ENCODE measurements at regions not wholly inside any gene's neighbourhood (a gene's known extent, or its start where the extent isn't known, plus 50 kb on each side); places are given as distances from the start of the nearest gene placed in this dataset.

DNA sequence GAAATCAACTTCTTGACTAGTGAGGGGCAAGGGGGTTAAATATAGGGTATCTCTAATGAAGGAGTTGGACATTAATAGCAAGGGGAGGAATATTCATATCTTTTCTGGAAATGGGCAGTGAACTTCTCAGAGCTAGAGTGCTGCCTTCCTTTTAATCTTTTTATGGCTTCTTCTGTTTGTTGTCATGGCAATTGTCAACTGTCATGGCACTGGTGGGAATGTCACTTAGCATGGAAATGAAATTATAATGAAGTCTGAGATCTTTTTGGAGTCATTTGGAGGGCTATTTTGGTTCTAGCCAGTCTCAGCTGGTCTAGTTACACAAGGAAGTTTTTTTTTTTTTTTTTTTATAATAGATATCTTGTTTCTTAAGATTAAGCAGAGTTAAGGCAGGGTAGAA, 250.2 kb downstream of the AASDHPPT start:
- intact Hi-C loops (cut with DNase I, micrococcal nuclease) = no loop called here
- peaks cover 8% of the 10 kb centered on the region for H3K9me3 ChIP-seq
- no peak overlapping the region for H3K4me3 ChIP-seq
- DNase-seq = no peak
- no peaks in the 10 kb centered on the region for H3K36me3 ChIP-seq (ENCODE audit: low read depth)
- no peak for ATAC-seq
- TF ChIP-seq, protein P1, sequence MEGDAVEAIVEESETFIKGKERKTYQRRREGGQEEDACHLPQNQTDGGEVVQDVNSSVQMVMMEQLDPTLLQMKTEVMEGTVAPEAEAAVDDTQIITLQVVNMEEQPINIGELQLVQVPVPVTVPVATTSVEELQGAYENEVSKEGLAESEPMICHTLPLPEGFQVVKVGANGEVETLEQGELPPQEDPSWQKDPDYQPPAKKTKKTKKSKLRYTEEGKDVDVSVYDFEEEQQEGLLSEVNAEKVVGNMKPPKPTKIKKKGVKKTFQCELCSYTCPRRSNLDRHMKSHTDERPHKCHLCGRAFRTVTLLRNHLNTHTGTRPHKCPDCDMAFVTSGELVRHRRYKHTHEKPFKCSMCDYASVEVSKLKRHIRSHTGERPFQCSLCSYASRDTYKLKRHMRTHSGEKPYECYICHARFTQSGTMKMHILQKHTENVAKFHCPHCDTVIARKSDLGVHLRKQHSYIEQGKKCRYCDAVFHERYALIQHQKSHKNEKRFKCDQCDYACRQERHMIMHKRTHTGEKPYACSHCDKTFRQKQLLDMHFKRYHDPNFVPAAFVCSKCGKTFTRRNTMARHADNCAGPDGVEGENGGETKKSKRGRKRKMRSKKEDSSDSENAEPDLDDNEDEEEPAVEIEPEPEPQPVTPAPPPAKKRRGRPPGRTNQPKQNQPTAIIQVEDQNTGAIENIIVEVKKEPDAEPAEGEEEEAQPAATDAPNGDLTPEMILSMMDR (IDR thresholded peaks at IDR 0.05) = no peak
- no peaks in the 10 kb centered on the region for H3K4me1 ChIP-seq (ENCODE audit: low read depth)

DNA sequence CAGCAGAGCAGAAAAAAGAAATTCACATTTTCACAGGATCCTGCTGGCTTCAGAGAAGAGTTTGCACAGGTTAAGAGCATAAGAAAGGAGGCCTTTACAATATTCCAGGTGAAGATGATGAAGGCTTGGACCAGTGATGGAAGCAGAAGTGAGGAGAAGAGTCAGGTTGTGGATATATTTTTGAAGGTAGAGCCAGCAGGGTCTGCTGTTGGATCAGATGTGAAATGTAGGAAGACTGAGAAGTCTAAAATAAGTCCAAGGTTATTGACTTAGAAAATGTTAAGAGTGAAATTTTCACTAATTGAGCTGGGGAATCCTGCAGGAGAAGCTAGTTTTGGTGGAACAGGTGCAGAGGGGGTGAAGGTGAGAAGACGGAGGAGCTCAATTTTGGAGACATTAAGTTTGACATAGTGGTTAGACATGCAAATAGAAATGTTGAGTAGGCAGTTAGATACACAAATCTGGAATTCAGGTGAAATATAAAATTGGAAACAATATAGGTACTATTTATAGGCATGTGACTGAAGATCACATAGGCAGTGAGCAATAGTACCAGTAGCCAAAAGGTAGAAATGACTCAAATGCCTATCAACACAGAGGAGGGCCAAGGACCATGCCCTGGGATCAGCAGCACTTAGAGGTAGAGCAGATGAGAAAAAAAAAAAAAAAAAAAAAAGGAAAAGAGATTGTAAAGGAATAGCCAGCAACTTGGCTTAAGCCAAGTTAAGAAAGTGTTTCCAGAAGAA, 252.0 kb downstream of the AASDHPPT start:
- Histone ChIP-seq H3K36me3 (ENCODE audit: low read depth) (no peaks in the 10 kb centered on the region), H3K4me3 (no peak overlapping the region), H3K4me1 (ENCODE audit: low read depth) (no peaks in the 10 kb centered on the region), H3K9me3 (peaks cover 11% of the 10 kb centered on the region)
- TF ChIP-seq, protein P1 (IDR thresholded peaks at IDR 0.05) = no peak
- intact Hi-C loops (cut with DNase I, micrococcal nuclease) = no loop called here
- no peak for ATAC-seq
- no peak for DNase-seq

GRCh38 chr11:106331176-106331575, 253.7 kb downstream of the AASDHPPT start:
- intact Hi-C loops (cut with DNase I, micrococcal nuclease) = no loop called here

GRCh38 chr11:106333678-106334077, 256.2 kb downstream of the AASDHPPT start:
- no peak for ATAC-seq
- intact Hi-C loops (cut with DNase I, micrococcal nuclease) = no loop called here
- no peaks in the 10 kb centered on the region for H3K4me1 ChIP-seq (ENCODE audit: low read depth)

More at GRCh38 chr11:106331176-106331575, 253.7 kb downstream of the AASDHPPT start:
- peaks cover 10% of the 10 kb centered on the region for H3K9me3 ChIP-seq
- ATAC-seq (no peak), DNase-seq (no peak)
- no peak overlapping the region for H3K4me3 ChIP-seq
- no peaks in the 10 kb centered on the region for H3K36me3 ChIP-seq (ENCODE audit: low read depth)
- TF ChIP-seq, protein P1 (IDR thresholded peaks at IDR 0.05) = no peak
- no peaks in the 10 kb centered on the region for H3K4me1 ChIP-seq (ENCODE audit: low read depth)

DNA sequence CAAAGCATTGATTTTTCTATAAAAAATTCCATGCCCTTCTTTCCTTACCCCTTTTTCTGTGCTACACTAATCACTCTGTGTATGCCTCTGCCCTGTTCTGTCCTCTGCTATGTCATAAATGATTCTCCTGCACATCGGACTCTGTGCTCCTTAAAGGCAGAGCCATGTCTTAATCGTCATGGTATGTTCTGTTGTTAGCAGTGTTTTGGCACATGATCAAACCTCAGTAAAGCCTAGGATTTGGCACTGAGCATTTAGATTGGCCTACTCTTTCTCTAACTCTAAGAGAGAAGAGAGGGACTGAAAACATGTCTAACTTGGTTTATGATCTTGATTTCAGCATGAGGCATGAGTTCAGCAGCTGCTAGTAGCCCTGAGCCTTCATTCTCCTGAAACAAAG, 266.9 kb downstream of the AASDHPPT start:
- intact Hi-C loops (cut with DNase I, micrococcal nuclease) = no loop called here
- ATAC-seq (no peak), DNase-seq (no peak)

More at GRCh38 chr11:106333678-106334077, 256.2 kb downstream of the AASDHPPT start:
- TF ChIP-seq, protein P1 (IDR thresholded peaks at IDR 0.05) = no peak
- Histone ChIP-seq H3K4me3 (no peak overlapping the region), H3K36me3 (ENCODE audit: low read depth) (no peaks in the 10 kb centered on the region), H3K9me3 (peaks cover 6% of the 10 kb centered on the region)
- no peak for DNase-seq

More for the DNA sequence above, 266.9 kb downstream of the AASDHPPT start:
- peaks cover 13% of the 10 kb centered on the region for H3K9me3 ChIP-seq
- no peak overlapping the region for H3K4me3 ChIP-seq
- TF ChIP-seq, protein P1 (IDR thresholded peaks at IDR 0.05) = no peak
- no peaks in the 10 kb centered on the region for H3K36me3 ChIP-seq (ENCODE audit: low read depth)
- H3K4me1 ChIP-seq (ENCODE audit: low read depth) = no peaks in the 10 kb centered on the region

Data from mucosa of descending colon (tissue), 3 donors.